GM19240 (cell line): ENCODE measurements at regions not wholly inside any gene's neighbourhood (a gene's known extent, or its start where the extent isn't known, plus 50 kb on each side); places are given as distances from the start of the nearest gene placed in this dataset.
"Not testable (repeated sequence)": the region's sequence is repeated elsewhere in the genome, so short reads cannot be mapped to it uniquely, and the experiment has no call there.

Experiments
- DNase-seq: peaks from one replicate; pipeline ENCODE4 v3.0.0; 2011; ENCODE audit warnings: low spot score; ENCODE audit not compliant: insufficient read length

- DNase-seq, result not testable (repeated sequence)
Observed at GRCh38 chr4:127343123-127343522, 289.6 kb upstream of the INTU start.

- no peak for DNase-seq
Observed at GRCh38 chr4:127344071-127344470, 288.7 kb upstream of the INTU start.

- no peak for DNase-seq
Observed at GRCh38 chr4:127347936-127348335, 284.8 kb upstream of the INTU start.

GRCh38 chr4:127352220-127353113 lies 280.3 kb upstream of the INTU start:
- DNase-seq, result no peak

- no peak for DNase-seq
Observed at GRCh38 chr4:127355743-127356142, 277.0 kb upstream of the INTU start.

- no peak for DNase-seq
Observed at GRCh38 chr4:127357765-127358164, 275.0 kb upstream of the INTU start.

- DNase-seq, result no peak
Observed at GRCh38 chr4:127362686-127363085, 270.1 kb upstream of the INTU start.

GRCh38 chr4:127364397-127364796 lies 268.4 kb upstream of the INTU start:
- DNase-seq, result no peak

GRCh38 chr4:127364911-127365310 lies 267.8 kb upstream of the INTU start:
- no peak for DNase-seq

GRCh38 chr4:127370604-127371003 lies 262.2 kb upstream of the INTU start:
- no peak for DNase-seq

GRCh38 chr4:127379499-127379898 lies 253.3 kb upstream of the INTU start:
- DNase-seq, result no peak

- not testable (repeated sequence) for DNase-seq
Observed at GRCh38 chr4:127379948-127380347, 252.8 kb upstream of the INTU start.

- DNase-seq, result no peak
Observed at GRCh38 chr4:127383666-127384065, 249.1 kb upstream of the INTU start.

GRCh38 chr4:127394516-127394915 lies 238.2 kb upstream of the INTU start:
- DNase-seq, result no peak

- no peak for DNase-seq
Observed at GRCh38 chr4:127400276-127400675, 232.5 kb upstream of the INTU start.

GRCh38 chr4:127400731-127401346 lies 231.9 kb upstream of the INTU start:
- DNase-seq, result peak; percentile 2

GRCh38 chr4:127403471-127404084 lies 229.2 kb upstream of the INTU start:
- no peak for DNase-seq

GRCh38 chr4:127406187-127406586 lies 226.6 kb upstream of the INTU start:
- DNase-seq, result no peak

- not testable (repeated sequence) for DNase-seq
Observed at GRCh38 chr4:127407572-127407971, 225.2 kb upstream of the INTU start.

- DNase-seq, result no peak
Observed at GRCh38 chr4:127410201-127410600, 222.6 kb upstream of the INTU start.

GRCh38 chr4:127410644-127411043 lies 222.1 kb upstream of the INTU start:
- no peak for DNase-seq

- DNase-seq, result no peak
Observed at GRCh38 chr4:127414951-127415606, 217.7 kb upstream of the INTU start.
